Gastrocnemius medialis (tissue), 4 donors: ENCODE measurements at regions not wholly inside any gene's neighbourhood (a gene's known extent, or its start where the extent isn't known, plus 50 kb on each side); places are given as distances from the start of the nearest gene placed in this dataset.

Experiments
- ATAC-seq, 2 donors: fragments of 150-250 bp; one replicate each; pipeline ENCODE4 v1.9.1; 2016
- DNase-seq, 2 donors: peaks; one replicate each; pipeline ENCODE4 v3.0.0-alpha.2; 2019
- H3K27ac ChIP-seq, 4 donors: fragments of 200-600 bp; sonication (generic); 1 replicate in 1 of 4; 2 replicates in 3 of 4; pipeline ENCODE4 v1.5.1; 2016 to 2018; ENCODE audit warnings: mild to moderate bottlenecking in 2 of 4, moderate library complexity in 1 of 4
- H3K27me3 ChIP-seq, 3 donors: fragments of 200-600 bp; sonication (generic) in 2 of 3; 1 replicate in 1 of 3; 2 replicates in 2 of 3; pipeline versions ENCODE4 v1.5.1 to v1.6.0; 2016 to 2019; ENCODE audit warnings: mild to moderate bottlenecking in 1 of 3, moderate library complexity in 1 of 3
- H3K36me3 ChIP-seq, 2 donors: fragments of 200-600 bp; sonication (generic) in 1 of 2; one replicate each; pipeline ENCODE4 v1.5.1; 2017 to 2018
- H3K4me1 ChIP-seq, 2 donors: fragments of 200-600 bp; sonication (generic) in 1 of 2; one replicate each; pipeline ENCODE4 v1.5.1; 2016 to 2017; ENCODE audit warnings: mild to moderate bottlenecking in 2 of 2
- H3K4me3 ChIP-seq, 4 donors: fragments of 200-600 bp; sonication (generic) in 3 of 4; 1 replicate in 1 of 4; 2 replicates in 3 of 4; pipeline ENCODE4 v1.5.1; 2016 to 2019; ENCODE audit warnings: mild to moderate bottlenecking in 2 of 4
- H3K9me3 ChIP-seq, 3 donors: fragments of 200-600 bp; sonication (generic) in 2 of 3; 1 replicate in 1 of 3; 2 replicates in 2 of 3; pipeline ENCODE4 v1.5.1; 2016 to 2019
- CTCF ChIP-seq, 5 experiments: fragments of 450-650 bp in 3 of 5; fragments of 200-600 bp in 2 of 5; sonication (generic) in 2 of 5; IDR thresholded peaks in 4 of 5; conservative IDR thresholded peaks in 1 of 5; 1 replicate in 4 of 5; 2 replicates in 1 of 5; pipeline ENCODE4 v1.5.1; 2016 to 2019; ENCODE audit warnings: antibody characterized with exemption in 5 of 5, mild to moderate bottlenecking in 3 of 5, moderate library complexity in 3 of 5
- POLR2A ChIP-seq, 2 donors: fragments of 450-650 bp; IDR thresholded peaks; one replicate each; pipeline ENCODE4 v1.6.1; 2017; ENCODE audit warnings: antibody characterized with exemption in 2 of 2, mild to moderate bottlenecking in 2 of 2, moderate library complexity in 2 of 2
- in situ Hi-C, 4 donors: fragments of 200-750 bp; cut with MboI; loops; one replicate each; pipeline versions ENCODE4 v1.15.0 to v1.8.0; 2017; ENCODE audit warnings: low sequenced_read_pairs in 4 of 4
- intact Hi-C: fragments of 100-400 bp; cut with DNase I; formaldehyde crosslinking; loops from one replicate; pipeline ENCODE4 v1.15.1; 2023; ENCODE audit warnings: low total_unique reads

GRCh38 chr1:198465201-198466144, 75.0 kb downstream of the ATP6V1G3 start:
- no peaks in the 10 kb centered on the region for H3K27me3 ChIP-seq
- TF ChIP-seq CTCF (IDR thresholded peaks at IDR 0.05 in 4 of 5, conservative IDR thresholded peaks at IDR 0.05 in 1 of 5) (peak in 4 of 5 experiments; percentile 29 to 57 (median 39)), POLR2A (IDR thresholded peaks at IDR 0.05) (no peak)
- no peaks in the 10 kb centered on the region for H3K9me3 ChIP-seq
- DNase-seq (no peak), ATAC-seq (no peak)
- in situ Hi-C loops (loop anchor here in 3 of 4 donors (10.0 to 25.0 kb wide), 2 partner anchors 378 to 381 kb away; no protein-coding TSS in a partner anchor), intact Hi-C loops (loop anchor here (10.0 kb wide), 1 partner anchor 851 kb away; no protein-coding TSS in a partner anchor)
- no peaks in the 10 kb centered on the region for H3K36me3 ChIP-seq
- H3K4me3 ChIP-seq: no peak overlapping the region
- no peaks in the 10 kb centered on the region for H3K4me1 ChIP-seq
- no peak overlapping the region for H3K27ac ChIP-seq

- ATAC-seq (no peak), DNase-seq (no peak)
- intact Hi-C loops: loop anchor here (5.0 to 10.0 kb wide), 2 partner anchors 849 to 941 kb away; no protein-coding TSS in a partner anchor
- no peaks in the 10 kb centered on the region for H3K36me3 ChIP-seq
- TF ChIP-seq CTCF (IDR thresholded peaks at IDR 0.05 in 4 of 5, conservative IDR thresholded peaks at IDR 0.05 in 1 of 5) (no peak), POLR2A (IDR thresholded peaks at IDR 0.05) (no peak)
- no peak overlapping the region for H3K4me3 ChIP-seq
- H3K27me3 ChIP-seq: no peaks in the 10 kb centered on the region
- no peaks in the 10 kb centered on the region for H3K4me1 ChIP-seq
- no peaks in the 10 kb centered on the region for H3K9me3 ChIP-seq
- in situ Hi-C loops: loop anchor here in 3 of 4 donors (10.0 to 25.0 kb wide), 2 partner anchors 376 to 379 kb away; no protein-coding TSS in a partner anchor
- H3K27ac ChIP-seq: no peak overlapping the region
Measured at GRCh38 chr1:198463709-198464108, 76.8 kb downstream of the ATP6V1G3 start.

GRCh38 chr1:198462365-198463019, 78.0 kb downstream of the ATP6V1G3 start:
- no peak overlapping the region for H3K4me3 ChIP-seq
- no peak overlapping the region for H3K27ac ChIP-seq
- no peaks in the 10 kb centered on the region for H3K4me1 ChIP-seq
- H3K27me3 ChIP-seq: no peaks in the 10 kb centered on the region
- DNase-seq (no peak), ATAC-seq (no peak)
- intact Hi-C loops: loop anchor here (5.0 to 10.0 kb wide), 2 partner anchors 848 to 940 kb away; no protein-coding TSS in a partner anchor
- no peaks in the 10 kb centered on the region for H3K36me3 ChIP-seq
- H3K9me3 ChIP-seq: no peaks in the 10 kb centered on the region
- in situ Hi-C loops: loop anchor here in 3 of 4 donors (10.0 to 25.0 kb wide), 2 partner anchors 375 to 378 kb away; no protein-coding TSS in a partner anchor
- TF ChIP-seq CTCF (IDR thresholded peaks at IDR 0.05 in 4 of 5, conservative IDR thresholded peaks at IDR 0.05 in 1 of 5) (no peak), POLR2A (IDR thresholded peaks at IDR 0.05) (no peak)

- no peak overlapping the region for H3K27ac ChIP-seq
- in situ Hi-C loops (loop anchor here in 2 of 4 donors (25.0 kb wide), 1 partner anchor 369 kb away; no protein-coding TSS in a partner anchor), intact Hi-C loops (no loop called here)
- H3K4me3 ChIP-seq: no peak overlapping the region
- no peak for TF ChIP-seq POLR2A (IDR thresholded peaks at IDR 0.05)
- TF ChIP-seq CTCF (IDR thresholded peaks at IDR 0.05 in 4 of 5, conservative IDR thresholded peaks at IDR 0.05 in 1 of 5): no peak
- no peaks in the 10 kb centered on the region for H3K4me1 ChIP-seq
- ATAC-seq (no peak), DNase-seq (no peak)
- H3K27me3 ChIP-seq: no peaks in the 10 kb centered on the region
- no peaks in the 10 kb centered on the region for H3K9me3 ChIP-seq
- no peaks in the 10 kb centered on the region for H3K36me3 ChIP-seq
Measured at GRCh38 chr1:198455966-198456365, 84.5 kb downstream of the ATP6V1G3 start.
